GM12875 (cell line): ENCODE measurements at regions not wholly inside any gene's neighbourhood (a gene's known extent, or its start where the extent isn't known, plus 50 kb on each side); places are given as distances from the start of the nearest gene placed in this dataset.

ENCODE experiments used
- H3K4me3 ChIP-seq: one replicate; pipeline ENCODE4 v1.5.1; 2011; ENCODE audit warnings: low read depth, low read length, control low read depth
- TF ChIP-seq, protein P1 (sequence below): IDR thresholded peaks from 2 replicates; pipeline ENCODE4 v1.5.1; 2011; ENCODE audit warnings: low read depth, mild to moderate bottlenecking, control low read depth, inconsistent platforms, low read length, moderate library complexity, borderline replicate concordance; ENCODE audit not compliant: insufficient read depth

DNA sequence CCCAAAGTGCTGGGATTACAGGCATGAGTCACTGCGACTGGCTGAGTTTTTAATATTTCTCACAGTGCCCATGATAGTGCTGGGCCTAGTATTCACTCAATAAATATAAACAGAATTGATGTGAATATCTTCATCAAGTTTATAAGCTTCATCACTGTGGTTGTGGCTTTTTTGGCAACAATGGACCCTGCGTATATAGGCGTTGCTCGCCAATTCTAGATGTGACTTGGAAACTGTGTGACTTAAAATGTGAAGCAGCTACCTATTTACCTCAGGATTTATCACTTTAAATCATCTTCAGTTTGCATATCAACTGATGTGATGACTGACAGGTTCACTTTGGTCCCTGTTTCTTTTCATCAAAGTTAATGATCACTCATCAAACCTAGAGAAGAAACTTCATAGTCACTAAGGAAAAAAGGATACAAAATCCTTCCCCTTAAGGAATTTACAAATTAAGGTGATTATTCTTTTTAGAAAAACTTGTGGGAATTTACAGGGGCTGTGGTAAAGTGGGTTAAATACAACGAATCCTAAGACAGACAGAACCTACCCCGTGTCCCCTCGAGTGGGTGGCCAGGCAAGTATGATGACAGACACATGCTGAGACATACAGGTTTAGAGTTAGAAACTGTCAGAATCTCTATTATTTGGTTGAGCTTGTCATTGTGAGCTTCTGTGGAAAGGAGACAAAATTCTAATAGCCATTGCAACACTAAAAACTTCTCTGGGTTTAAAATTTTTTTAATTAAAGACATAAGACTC is 101.3 kb downstream of the AKAP11 start:
- no peak overlapping the region for H3K4me3 ChIP-seq
- TF ChIP-seq, protein P1, sequence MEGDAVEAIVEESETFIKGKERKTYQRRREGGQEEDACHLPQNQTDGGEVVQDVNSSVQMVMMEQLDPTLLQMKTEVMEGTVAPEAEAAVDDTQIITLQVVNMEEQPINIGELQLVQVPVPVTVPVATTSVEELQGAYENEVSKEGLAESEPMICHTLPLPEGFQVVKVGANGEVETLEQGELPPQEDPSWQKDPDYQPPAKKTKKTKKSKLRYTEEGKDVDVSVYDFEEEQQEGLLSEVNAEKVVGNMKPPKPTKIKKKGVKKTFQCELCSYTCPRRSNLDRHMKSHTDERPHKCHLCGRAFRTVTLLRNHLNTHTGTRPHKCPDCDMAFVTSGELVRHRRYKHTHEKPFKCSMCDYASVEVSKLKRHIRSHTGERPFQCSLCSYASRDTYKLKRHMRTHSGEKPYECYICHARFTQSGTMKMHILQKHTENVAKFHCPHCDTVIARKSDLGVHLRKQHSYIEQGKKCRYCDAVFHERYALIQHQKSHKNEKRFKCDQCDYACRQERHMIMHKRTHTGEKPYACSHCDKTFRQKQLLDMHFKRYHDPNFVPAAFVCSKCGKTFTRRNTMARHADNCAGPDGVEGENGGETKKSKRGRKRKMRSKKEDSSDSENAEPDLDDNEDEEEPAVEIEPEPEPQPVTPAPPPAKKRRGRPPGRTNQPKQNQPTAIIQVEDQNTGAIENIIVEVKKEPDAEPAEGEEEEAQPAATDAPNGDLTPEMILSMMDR: no peak

DNA sequence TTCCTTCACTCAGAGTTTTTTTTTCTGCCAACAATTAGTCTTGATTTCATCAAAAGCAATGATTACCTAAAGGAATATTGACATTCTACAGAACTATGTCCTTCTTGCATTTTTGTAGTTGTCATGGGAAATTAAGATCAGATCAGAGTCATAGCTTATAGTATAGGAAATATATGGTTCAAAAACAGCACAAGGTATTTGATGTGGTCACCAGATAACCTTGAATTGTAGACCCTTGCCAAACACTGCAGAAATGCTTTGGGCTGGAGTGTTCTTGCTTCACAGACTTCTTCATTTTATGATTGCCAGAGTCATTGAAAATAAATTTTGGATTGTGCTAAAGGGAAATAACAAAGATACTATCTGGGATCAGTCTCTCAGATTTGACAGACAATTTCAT is 103.7 kb downstream of the AKAP11 start:
- TF ChIP-seq, protein P1: no peak
- H3K4me3 ChIP-seq: no peak overlapping the region

DNA sequence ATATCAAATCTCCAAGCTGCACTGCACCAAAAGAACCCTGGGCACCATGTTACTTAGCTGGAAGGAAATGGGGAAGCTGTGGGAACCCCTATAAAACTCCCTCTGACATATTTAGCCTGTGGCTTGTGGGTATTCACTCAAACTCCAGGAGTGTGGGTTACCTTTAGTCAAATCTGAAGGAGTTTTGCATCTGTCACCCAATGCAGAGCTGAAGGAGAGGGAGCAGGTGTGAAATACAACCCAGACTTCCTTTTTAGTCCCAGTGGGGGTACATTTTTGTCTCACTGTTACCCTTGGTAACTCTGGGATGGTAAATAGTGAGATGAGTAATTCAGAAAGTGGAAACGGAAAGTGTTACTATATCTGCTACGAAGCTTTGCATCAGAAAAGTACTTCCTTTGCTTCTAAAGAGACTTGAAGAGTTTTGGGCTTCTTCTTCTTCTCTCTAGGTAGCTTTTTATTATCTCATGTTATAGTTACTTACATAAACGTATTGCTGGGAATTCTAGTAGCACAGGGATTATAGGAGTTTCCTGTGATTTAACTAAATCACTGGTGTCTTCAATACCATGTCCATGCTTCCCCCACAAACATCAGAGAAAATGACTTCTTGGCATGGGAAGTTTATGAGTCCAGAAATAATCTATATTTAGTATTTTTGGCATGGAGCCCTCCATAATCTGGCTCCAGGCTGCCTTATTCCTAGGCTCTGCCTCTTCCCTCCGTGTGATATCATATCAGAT is 105.9 kb downstream of the AKAP11 start:
- TF ChIP-seq, protein P1: no peak
- H3K4me3 ChIP-seq: no peak overlapping the region

DNA sequence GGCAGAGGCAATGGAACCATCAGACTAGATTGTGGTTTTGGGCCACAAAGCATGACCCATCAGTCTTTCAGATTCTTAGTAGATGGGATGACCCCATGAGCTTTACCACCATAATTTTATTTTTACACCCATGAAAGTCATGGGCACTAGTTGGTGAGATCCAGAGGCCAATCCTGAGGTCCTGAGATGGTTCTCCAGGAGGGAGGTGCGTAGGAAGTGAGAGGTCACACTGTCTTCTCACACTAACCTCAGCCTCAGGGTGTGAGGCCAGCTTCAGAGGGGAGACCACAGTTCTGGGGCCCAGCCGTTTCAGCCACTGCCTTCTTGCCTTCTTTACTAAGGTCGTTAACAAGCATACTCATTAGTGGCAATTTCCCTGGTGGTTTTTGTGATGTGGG is 106.4 kb downstream of the AKAP11 start:
- H3K4me3 ChIP-seq: no peak overlapping the region
- TF ChIP-seq, protein P1: no peak

DNA sequence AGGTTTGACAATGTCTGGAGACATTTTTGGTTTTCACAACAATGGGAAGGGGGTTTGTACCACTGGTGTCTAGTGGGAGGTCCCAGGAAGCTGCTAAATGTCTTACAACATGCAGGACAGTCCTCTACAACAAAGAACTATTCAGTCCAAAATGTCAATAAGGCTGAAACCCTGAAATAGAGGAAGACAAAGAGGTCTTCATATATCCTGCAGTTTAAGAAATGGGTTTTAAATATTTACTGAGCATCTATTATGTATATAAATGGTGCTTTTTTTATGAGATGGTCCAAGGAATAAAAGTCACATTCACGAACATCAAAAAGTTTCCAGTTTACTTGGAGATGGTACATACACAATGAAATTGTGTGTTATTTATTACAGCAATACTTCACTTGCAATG is 107.3 kb downstream of the AKAP11 start:
- H3K4me3 ChIP-seq: no peak overlapping the region
- TF ChIP-seq, protein P1: no peak

DNA sequence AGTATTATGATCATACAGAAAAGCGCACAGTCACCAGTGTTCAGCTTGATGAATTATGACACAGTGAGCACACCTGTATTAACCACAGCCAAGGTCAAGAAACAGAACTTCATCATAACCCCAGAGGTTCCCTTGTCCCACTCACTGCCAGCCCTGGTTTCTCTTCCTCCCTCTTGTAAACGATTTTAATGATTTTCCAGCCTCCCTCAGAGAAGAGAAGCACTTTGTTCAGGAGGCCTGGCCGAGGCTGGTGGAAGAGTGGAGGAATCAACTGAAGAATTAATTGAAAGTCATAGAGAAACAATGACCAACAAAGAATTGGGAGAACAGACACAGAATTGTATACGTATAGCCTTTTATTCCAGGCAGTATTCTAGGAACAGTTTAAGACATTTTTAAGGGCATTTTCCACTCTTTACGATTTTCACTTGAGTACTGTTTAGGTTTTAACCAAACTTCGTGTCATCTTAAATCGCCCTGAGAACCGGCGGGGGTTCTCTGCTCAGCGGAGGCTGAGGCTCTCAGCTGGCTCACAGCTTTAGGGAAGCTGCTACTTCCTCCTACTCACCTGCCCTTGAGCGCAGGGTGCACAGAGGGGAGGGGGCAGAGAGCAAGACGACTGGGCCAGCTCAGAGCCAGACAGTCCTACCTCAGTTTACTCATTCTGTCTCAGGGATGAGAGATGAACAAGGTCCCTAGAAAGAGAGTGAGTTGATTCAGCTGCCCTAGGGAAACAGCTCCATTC is 108.6 kb downstream of the AKAP11 start:
- peak overlapping the region; percentile 26 for H3K4me3 ChIP-seq

More for the DNA sequence above, 108.6 kb downstream of the AKAP11 start:
- TF ChIP-seq, protein P1: no peak
